ENCODE measurements at regions not wholly inside any gene's neighbourhood (a gene's known extent, or its start where the extent isn't known, plus 50 kb on each side); places are given as distances from the start of the nearest gene placed in this dataset.

GRCh38 chr5:117494188-117494587, 919.6 kb upstream of the SEMA6A start:
- in situ Hi-C loops (cut with MboI; ENCODE audit: low sequenced_read_pairs): no loop called here

GRCh38 chr5:117488976-117489500, 914.4 kb upstream of the SEMA6A start:
- H3K4me1 ChIP-seq: no peaks in the 10 kb centered on the region
- in situ Hi-C loops (cut with MboI; ENCODE audit: low sequenced_read_pairs): no loop called here
- no peak overlapping the region for H3K4me3 ChIP-seq
- no peaks in the 10 kb centered on the region for H3K27me3 ChIP-seq (ENCODE audit: low read depth)
- DNase-seq (ENCODE audit: low spot score in 2 of 2): no peak
- no peaks in the 10 kb centered on the region for H3K36me3 ChIP-seq (replicated peaks)
- no peaks in the 10 kb centered on the region for H3K9me3 ChIP-seq

More at GRCh38 chr5:117494188-117494587, 919.6 kb upstream of the SEMA6A start:
- H3K36me3 ChIP-seq (replicated peaks): no peaks in the 10 kb centered on the region
- no peaks in the 10 kb centered on the region for H3K4me1 ChIP-seq
- no peak for DNase-seq (ENCODE audit: low spot score in 2 of 2)
- no peak overlapping the region for H3K4me3 ChIP-seq
- no peaks in the 10 kb centered on the region for H3K9me3 ChIP-seq
- H3K27me3 ChIP-seq (ENCODE audit: low read depth): no peaks in the 10 kb centered on the region

GRCh38 chr5:117487556-117487955, 912.9 kb upstream of the SEMA6A start:
- Histone ChIP-seq H3K4me1 (no peaks in the 10 kb centered on the region), H3K27me3 (ENCODE audit: low read depth) (no peaks in the 10 kb centered on the region), H3K4me3 (no peak overlapping the region), H3K9me3 (no peaks in the 10 kb centered on the region), H3K36me3 (replicated peaks) (no peaks in the 10 kb centered on the region)
- in situ Hi-C loops (cut with MboI; ENCODE audit: low sequenced_read_pairs): no loop called here
- no peak for DNase-seq (ENCODE audit: low spot score in 2 of 2)

- Histone ChIP-seq H3K9me3 (no peaks in the 10 kb centered on the region), H3K4me1 (no peaks in the 10 kb centered on the region), H3K27me3 (ENCODE audit: low read depth) (no peaks in the 10 kb centered on the region), H3K36me3 (replicated peaks) (no peaks in the 10 kb centered on the region), H3K4me3 (no peak overlapping the region)
- in situ Hi-C loops (cut with MboI; ENCODE audit: low sequenced_read_pairs): no loop called here
- DNase-seq (ENCODE audit: low spot score in 2 of 2): no peak
Measured at GRCh38 chr5:117486879-117487391, 912.3 kb upstream of the SEMA6A start.

GRCh38 chr5:117486261-117486660, 911.6 kb upstream of the SEMA6A start:
- in situ Hi-C loops (cut with MboI; ENCODE audit: low sequenced_read_pairs): no loop called here
- Histone ChIP-seq H3K36me3 (replicated peaks) (no peaks in the 10 kb centered on the region), H3K9me3 (no peaks in the 10 kb centered on the region), H3K4me3 (no peak overlapping the region), H3K27me3 (ENCODE audit: low read depth) (no peaks in the 10 kb centered on the region), H3K4me1 (no peaks in the 10 kb centered on the region)
- no peak for DNase-seq (ENCODE audit: low spot score in 2 of 2)

GRCh38 chr5:117475919-117476318, 901.3 kb upstream of the SEMA6A start:
- H3K4me3 ChIP-seq: no peak overlapping the region

GRCh38 chr5:117473165-117473564, 898.5 kb upstream of the SEMA6A start:
- peak; percentile 55 to 58 for DNase-seq (ENCODE audit: low spot score in 2 of 2)
- Histone ChIP-seq H3K4me3 (no peak overlapping the region), H3K36me3 (replicated peaks) (no peaks in the 10 kb centered on the region), H3K27me3 (ENCODE audit: low read depth) (no peaks in the 10 kb centered on the region), H3K9me3 (no peaks in the 10 kb centered on the region), H3K4me1 (peaks cover 9% of the 10 kb centered on the region)
- in situ Hi-C loops (cut with MboI; ENCODE audit: low sequenced_read_pairs): no loop called here

More at GRCh38 chr5:117475919-117476318, 901.3 kb upstream of the SEMA6A start:
- in situ Hi-C loops (cut with MboI; ENCODE audit: low sequenced_read_pairs): no loop called here
- no peaks in the 10 kb centered on the region for H3K9me3 ChIP-seq
- DNase-seq (ENCODE audit: low spot score in 2 of 2): no peak
- H3K27me3 ChIP-seq (ENCODE audit: low read depth): no peaks in the 10 kb centered on the region
- peaks cover 9% of the 10 kb centered on the region for H3K4me1 ChIP-seq
- no peaks in the 10 kb centered on the region for H3K36me3 ChIP-seq (replicated peaks)

- Histone ChIP-seq H3K9me3 (no peaks in the 10 kb centered on the region), H3K4me3 (no peak overlapping the region), H3K36me3 (replicated peaks) (no peaks in the 10 kb centered on the region), H3K4me1 (no peaks in the 10 kb centered on the region), H3K27me3 (ENCODE audit: low read depth) (no peaks in the 10 kb centered on the region)
- in situ Hi-C loops (cut with MboI; ENCODE audit: low sequenced_read_pairs): no loop called here
- no peak for DNase-seq (ENCODE audit: low spot score in 2 of 2)
Measured at GRCh38 chr5:117463881-117464570, 889.4 kb upstream of the SEMA6A start.

- Histone ChIP-seq H3K4me3 (no peak overlapping the region), H3K36me3 (replicated peaks) (no peaks in the 10 kb centered on the region), H3K27me3 (ENCODE audit: low read depth) (no peaks in the 10 kb centered on the region), H3K9me3 (no peaks in the 10 kb centered on the region), H3K4me1 (no peaks in the 10 kb centered on the region)
- DNase-seq (ENCODE audit: low spot score in 2 of 2): no peak
- in situ Hi-C loops (cut with MboI; ENCODE audit: low sequenced_read_pairs): no loop called here
Measured at GRCh38 chr5:117461966-117462365, 887.3 kb upstream of the SEMA6A start.

- Histone ChIP-seq H3K4me3 (no peak overlapping the region), H3K9me3 (no peaks in the 10 kb centered on the region), H3K4me1 (no peaks in the 10 kb centered on the region), H3K27me3 (ENCODE audit: low read depth) (no peaks in the 10 kb centered on the region), H3K36me3 (replicated peaks) (no peaks in the 10 kb centered on the region)
- in situ Hi-C loops (cut with MboI; ENCODE audit: low sequenced_read_pairs): no loop called here
- no peak for DNase-seq (ENCODE audit: low spot score in 2 of 2)
Measured at GRCh38 chr5:117461403-117461802, 886.8 kb upstream of the SEMA6A start.

- Histone ChIP-seq H3K4me3 (no peak overlapping the region), H3K4me1 (no peaks in the 10 kb centered on the region), H3K9me3 (no peaks in the 10 kb centered on the region), H3K36me3 (replicated peaks) (no peaks in the 10 kb centered on the region), H3K27me3 (ENCODE audit: low read depth) (no peaks in the 10 kb centered on the region)
- no peak for DNase-seq (ENCODE audit: low spot score in 2 of 2)
- in situ Hi-C loops (cut with MboI; ENCODE audit: low sequenced_read_pairs): no loop called here
Measured at GRCh38 chr5:117457656-117458055, 883.0 kb upstream of the SEMA6A start.

- no peak for DNase-seq (ENCODE audit: low spot score in 2 of 2)
- in situ Hi-C loops (cut with MboI; ENCODE audit: low sequenced_read_pairs): no loop called here
- Histone ChIP-seq H3K27me3 (ENCODE audit: low read depth) (no peaks in the 10 kb centered on the region), H3K4me1 (no peaks in the 10 kb centered on the region), H3K9me3 (no peaks in the 10 kb centered on the region), H3K4me3 (no peak overlapping the region), H3K36me3 (replicated peaks) (no peaks in the 10 kb centered on the region)
Measured at GRCh38 chr5:117456866-117457470, 882.3 kb upstream of the SEMA6A start.

- Histone ChIP-seq H3K27me3 (ENCODE audit: low read depth) (no peaks in the 10 kb centered on the region), H3K4me3 (no peak overlapping the region), H3K9me3 (no peaks in the 10 kb centered on the region), H3K36me3 (replicated peaks) (no peaks in the 10 kb centered on the region), H3K4me1 (no peaks in the 10 kb centered on the region)
- DNase-seq (ENCODE audit: low spot score in 2 of 2): peak in 1 of 2 experiments; percentile 41
- in situ Hi-C loops (cut with MboI; ENCODE audit: low sequenced_read_pairs): no loop called here
Measured at GRCh38 chr5:117455236-117456233, 880.9 kb upstream of the SEMA6A start.
